ENCODE measurements at regions not wholly inside any gene's neighbourhood (a gene's known extent, or its start where the extent isn't known, plus 50 kb on each side); places are given as distances from the start of the nearest gene placed in this dataset.
"Not testable (repeated sequence)": the region's sequence is repeated elsewhere in the genome, so short reads cannot be mapped to it uniquely, and the experiment has no call there.

GRCh38 chr12:89880690-89881350 is 172.2 kb upstream of the ATP2B1 start:
- DNase-seq (ENCODE audit: low read depth) = no peak

GRCh38 chr12:89879766-89880165 is 171.1 kb upstream of the ATP2B1 start:
- DNase-seq (ENCODE audit: low read depth) = no peak

DNA sequence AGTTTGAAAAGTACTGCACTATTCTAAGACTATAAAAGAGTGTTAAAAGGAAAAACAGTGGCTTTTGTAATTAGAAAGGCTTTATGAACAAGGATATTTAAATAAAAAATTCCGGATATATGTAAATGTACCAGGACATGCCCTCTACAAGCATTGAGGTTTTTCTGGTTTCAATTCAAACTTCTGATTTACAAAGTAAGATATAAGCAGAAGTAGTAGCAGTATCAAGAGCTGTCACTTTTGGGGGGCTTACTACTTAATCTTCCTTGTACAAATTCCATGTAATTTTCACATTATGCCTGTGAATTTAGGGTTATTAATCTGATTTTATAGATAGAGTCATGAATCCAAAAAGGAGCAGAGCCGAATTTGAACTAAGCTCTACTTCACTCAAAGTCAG is 170.3 kb upstream of the ATP2B1 start:
- no peak for DNase-seq (ENCODE audit: low read depth)

- DNase-seq (ENCODE audit: low read depth) = no peak
Observed at GRCh38 chr12:89878327-89878726, 169.7 kb upstream of the ATP2B1 start.

DNA sequence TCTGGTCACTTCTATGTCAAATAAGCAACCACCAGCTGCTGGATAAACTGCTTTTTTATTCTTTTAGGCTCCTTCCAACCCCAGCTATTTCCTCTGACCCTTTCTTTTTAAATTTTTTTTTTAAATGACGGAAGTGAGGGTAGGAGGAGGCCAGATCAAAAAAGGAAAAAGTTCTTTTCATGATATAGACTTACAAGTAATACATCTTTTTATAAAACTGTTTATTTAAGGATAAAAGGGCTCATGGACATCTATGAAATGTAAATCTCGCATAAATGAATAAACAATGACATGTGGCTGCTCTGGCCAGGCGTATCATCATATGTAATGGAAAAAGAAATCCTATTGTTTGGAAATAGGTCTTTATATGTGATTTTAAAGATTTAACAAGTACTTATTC is 169.0 kb upstream of the ATP2B1 start:
- no peak for DNase-seq (ENCODE audit: low read depth)

DNA sequence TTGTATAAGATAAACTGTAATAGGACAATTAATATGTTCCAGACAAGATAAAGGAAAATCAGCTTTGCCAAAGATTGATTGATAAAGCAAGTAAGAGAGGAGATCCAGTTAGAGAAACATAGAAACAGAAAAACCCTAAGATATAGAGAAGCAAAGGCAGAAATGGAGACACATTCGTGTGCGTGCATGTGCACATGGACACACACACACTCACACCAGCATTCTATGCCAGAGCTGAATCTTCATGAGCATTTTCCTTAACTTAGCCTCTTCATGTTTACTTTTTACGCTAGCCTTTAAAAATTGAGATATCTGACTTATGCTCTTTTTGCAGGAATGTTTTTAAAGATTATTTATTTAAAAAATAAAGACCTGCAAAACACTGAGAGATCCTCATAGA is 168.5 kb upstream of the ATP2B1 start:
- DNase-seq (ENCODE audit: low read depth) = no peak

DNA sequence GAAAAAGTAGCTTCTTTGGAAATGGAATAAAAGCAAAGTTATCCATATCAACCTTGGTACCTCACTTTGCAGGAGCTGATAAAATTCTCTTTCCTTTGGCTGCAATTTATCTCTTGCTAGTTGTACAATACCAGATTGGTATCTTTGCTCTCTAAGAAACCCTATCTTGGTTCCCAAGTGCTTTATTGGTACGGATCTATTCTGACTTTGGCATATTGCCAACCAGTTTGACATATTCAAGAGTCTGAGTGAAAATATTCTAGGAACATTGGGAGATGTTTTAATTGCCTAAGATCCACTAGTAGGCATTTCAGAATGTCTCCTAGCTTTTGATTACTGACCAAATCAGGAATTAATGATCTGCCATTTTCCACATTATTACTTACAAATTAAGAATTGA is 167.2 kb upstream of the ATP2B1 start:
- DNase-seq (ENCODE audit: low read depth) = no peak

DNA sequence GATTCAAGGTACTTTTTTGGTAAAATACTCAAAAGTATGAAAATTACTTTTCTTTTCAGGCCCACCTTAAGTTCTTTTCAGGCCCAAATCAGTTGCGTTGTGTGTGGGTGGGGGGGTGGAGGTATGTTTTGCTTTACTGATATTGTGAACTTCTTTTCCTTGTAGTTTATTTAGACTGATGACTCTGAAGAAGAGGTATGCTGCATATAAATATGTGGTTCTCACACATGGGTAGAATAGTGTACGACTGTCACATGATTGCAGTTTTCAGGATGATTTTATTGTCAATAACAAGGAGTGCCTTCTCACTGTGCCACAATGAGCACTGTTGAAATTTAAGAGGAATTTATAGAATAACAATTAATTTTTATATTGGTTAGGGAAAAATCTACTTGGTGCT is 166.6 kb upstream of the ATP2B1 start:
- DNase-seq (ENCODE audit: low read depth) = no peak

DNA sequence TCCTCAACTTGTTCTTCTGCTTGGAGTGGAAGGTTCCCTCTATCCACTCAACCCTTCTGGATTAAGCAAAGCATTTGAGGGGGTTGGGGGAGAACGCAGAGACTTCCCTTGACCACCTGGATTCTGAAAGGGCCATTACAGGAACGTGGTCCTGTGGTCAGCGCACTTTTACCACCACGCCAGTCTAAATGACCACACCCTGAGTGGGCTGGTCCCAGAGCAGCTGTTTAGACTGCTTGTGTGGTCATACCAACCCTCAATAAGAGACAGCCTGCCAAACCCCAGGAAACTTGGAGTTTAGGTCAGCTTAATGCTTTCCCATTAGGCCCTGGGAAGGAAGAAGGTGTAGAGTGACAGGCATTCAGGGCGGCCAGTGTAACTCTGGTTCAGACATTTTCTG is 165.5 kb upstream of the ATP2B1 start:
- no peak for DNase-seq (ENCODE audit: low read depth)

GRCh38 chr12:89873745-89874144 is 165.1 kb upstream of the ATP2B1 start:
- DNase-seq (ENCODE audit: low read depth) = no peak

- no peak for DNase-seq (ENCODE audit: low read depth)
Observed at GRCh38 chr12:89872922-89873630, 164.4 kb upstream of the ATP2B1 start.

GRCh38 chr12:89870413-89871184 is 162.0 kb upstream of the ATP2B1 start:
- no peak for DNase-seq (ENCODE audit: low read depth)

DNA sequence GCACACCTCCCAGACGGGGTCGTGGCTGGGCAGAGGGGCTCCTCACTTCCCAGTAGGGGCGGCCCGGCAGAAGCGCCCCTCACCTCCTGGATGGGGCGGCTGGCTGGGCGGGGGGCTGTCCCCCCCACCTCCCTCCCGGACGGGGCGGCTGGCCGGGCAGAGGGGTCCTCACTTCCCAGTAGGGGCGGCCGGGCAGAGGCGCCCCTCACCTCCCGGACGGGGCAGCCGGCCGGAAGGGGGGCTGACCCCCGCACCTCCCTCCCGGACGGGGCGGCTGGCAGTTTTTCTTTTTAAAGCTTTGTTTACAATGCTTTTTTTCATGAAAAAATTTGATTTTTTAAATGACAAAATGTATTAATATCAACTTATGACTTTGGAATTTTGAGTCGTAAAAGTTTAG is 159.0 kb upstream of the ATP2B1 start:
- not testable (repeated sequence) for DNase-seq (ENCODE audit: low read depth)

GRCh38 chr12:89864411-89864810 is 155.8 kb upstream of the ATP2B1 start:
- no peak for DNase-seq (ENCODE audit: low read depth)

- no peak for DNase-seq (ENCODE audit: low read depth)
Observed at GRCh38 chr12:89863968-89864367, 155.3 kb upstream of the ATP2B1 start.

GRCh38 chr12:89863493-89863938 is 154.9 kb upstream of the ATP2B1 start:
- no peak for DNase-seq (ENCODE audit: low read depth)

DNA sequence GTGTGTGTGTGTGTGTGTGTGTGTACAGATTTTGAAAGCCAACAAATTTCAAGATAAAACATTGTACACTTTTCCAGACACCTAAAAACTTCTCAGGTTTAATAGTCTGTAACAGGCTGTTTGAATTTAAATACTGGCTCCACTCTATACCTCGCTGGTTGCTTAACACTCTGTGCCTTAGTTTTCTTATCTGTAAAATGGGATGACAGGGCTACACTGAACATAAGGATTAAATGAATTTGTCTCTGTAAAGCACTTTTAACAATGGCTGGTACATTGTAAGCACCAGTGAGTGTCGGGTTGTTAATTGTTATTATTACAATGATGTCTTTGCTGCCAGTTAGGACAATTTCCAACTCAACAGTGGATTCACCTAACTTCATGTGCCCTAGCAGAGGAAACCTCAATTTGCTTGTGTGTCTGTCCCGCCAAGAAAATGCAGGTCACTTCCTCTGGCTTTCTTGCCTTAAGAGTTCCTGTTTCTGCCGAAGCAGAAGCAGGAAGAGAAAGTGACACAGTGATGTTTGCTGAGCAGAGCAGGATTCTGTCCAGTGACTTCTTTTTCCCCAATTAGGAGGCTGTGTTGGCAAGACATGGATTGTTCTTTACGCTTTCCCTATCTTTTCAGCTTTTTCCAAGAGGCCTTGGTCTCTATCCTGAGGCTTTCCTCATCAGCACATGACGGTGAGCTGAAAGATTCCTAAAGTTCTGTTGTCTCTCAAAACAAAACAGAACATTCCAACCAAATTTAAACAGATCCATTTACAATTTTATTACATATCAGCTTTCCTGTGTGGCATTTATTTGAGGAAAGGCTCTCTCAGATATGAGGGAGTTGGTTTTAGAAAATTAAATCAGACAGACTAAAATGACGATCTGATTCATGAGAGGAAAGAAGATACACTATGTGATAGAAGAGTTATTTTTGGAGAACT is 154.1 kb upstream of the ATP2B1 start:
- DNase-seq (ENCODE audit: low read depth) = no peak

GRCh38 chr12:89861086-89861485 is 152.4 kb upstream of the ATP2B1 start:
- DNase-seq (ENCODE audit: low read depth) = no peak

DNA sequence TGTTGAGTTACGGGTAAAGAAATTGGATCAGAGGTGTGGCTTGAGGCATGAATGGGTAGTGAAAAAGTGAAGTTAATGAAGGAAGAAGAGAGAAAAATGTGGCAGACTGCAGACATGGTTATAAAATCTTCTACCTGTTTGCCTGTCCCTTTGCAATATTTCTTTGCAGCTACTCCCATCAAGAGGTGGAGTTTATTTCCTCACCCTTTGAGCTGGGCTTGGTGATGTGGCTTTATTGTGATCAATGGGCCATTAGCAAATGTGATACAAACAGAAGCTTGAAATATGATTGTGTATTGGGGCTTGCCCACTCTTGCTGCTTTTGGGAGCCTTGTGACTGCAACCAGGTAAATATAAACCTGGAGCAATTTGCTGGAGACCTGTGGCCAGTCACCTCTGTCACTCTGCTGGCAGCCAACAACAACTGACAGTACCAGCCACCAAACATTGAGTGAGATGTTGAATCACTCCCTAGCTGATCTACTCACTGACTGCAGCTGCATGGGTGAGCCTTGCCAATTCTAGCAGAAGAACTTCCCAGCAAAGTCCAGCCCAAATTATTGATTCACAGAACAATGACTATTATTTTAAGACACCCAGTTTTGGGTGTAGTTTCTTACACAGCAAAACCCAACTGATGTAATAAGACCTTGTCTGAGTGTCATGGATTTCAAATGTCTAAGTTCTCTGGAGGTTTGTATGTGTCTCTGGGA is 151.0 kb upstream of the ATP2B1 start:
- DNase-seq (ENCODE audit: low read depth) = no peak

DNA sequence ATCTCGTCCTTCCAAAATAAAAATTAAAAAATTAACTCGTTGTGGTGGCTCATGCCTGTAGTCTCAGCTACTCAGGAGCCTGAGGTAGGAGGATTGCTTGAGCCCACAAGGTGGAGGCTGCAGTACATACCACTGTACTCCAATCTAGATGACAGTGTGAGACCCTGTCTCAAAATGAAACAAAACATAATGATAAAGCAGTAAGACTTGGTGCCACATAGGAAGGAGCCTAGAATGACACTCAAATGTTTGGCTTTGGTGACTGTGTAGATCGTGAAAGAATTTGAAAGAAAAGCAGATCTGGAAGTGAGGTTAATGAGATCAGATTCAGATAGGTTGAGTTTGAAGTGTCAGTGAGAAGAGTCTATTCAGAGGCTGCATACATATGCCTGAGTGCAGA is 150.1 kb upstream of the ATP2B1 start:
- no peak for DNase-seq (ENCODE audit: low read depth)

DNA sequence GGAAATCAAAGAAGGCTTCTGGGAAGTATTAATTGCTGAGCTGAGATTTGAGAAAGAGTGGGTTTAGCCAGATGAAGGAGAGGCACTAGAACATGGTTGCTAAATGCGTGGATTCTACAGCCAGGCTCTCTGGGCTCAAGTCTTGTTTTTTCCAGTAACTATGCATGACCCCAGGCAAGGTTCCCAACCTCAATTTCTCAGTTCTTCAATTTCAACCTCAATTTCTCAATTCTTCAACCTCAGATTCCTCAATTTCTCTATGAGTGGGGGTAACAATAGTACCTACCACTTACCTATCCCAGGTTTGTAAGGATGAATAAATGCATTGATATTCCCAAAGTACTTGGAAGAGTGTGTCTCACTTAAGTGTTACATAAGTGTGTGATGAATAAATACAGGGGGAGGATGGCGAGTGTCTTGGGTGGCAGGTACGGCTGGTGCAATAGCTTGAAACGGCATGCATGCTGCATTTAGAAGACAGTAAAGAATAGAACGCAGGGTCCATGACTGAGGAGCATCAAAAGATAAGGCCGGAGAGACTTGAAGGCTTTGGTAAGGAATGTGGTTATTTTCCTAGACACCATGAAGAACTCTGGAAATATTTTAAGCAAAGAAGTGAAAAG is 149.1 kb upstream of the ATP2B1 start:
- DNase-seq (ENCODE audit: low read depth) = no peak
